HepG2 (cell line): ENCODE measurements at regions not wholly inside any gene's neighbourhood (a gene's known extent, or its start where the extent isn't known, plus 50 kb on each side); places are given as distances from the start of the nearest gene placed in this dataset.

Source experiments
- CENPT ChIP-seq: sonication (generic); formaldehyde crosslinking; IDR thresholded peaks from 2 replicates; pipeline ENCODE4 v1.8.0; 2022; ENCODE audit warnings: low read depth, mild to moderate bottlenecking, moderate library complexity, missing genetic modification reagents
- FOXA3 ChIP-seq: IDR thresholded peaks from 2 replicates; pipeline ENCODE4 v1.6.1; 2016; ENCODE audit warnings: missing genetic modification reagents, missing compliant biosample characterization
- KDM2A ChIP-seq: sonication (generic); formaldehyde crosslinking; IDR thresholded peaks from 2 replicates; pipeline ENCODE4 v1.4.0; 2020; ENCODE audit warnings: low read depth, missing genetic modification reagents, borderline replicate concordance
- KDM5A ChIP-seq: fragments of 200-600 bp; sonication (generic); IDR thresholded peaks from 2 replicates; pipeline ENCODE4 v1.7.0; 2018; ENCODE audit warnings: antibody characterized with exemption, mild to moderate bottlenecking, low read length, borderline replicate concordance
- KLF11 ChIP-seq: IDR thresholded peaks from 2 replicates; pipeline ENCODE4 v1.6.1; 2016; ENCODE audit warnings: missing compliant biosample characterization
- MAZ ChIP-seq, 2 experiments: sonication (generic) in 1 of 2; formaldehyde crosslinking in 1 of 2; IDR thresholded peaks; 2 replicates each; pipeline versions ENCODE4 v1.5.0 to v1.6.1; 2012 to 2020; ENCODE audit warnings: low read depth in 2 of 2, mild to moderate bottlenecking in 2 of 2, borderline replicate concordance in 1 of 2, improper control_type of control experiment in 1 of 2, low read length in 1 of 2, missing genetic modification reagents in 1 of 2, moderate library complexity in 1 of 2
- MED1 ChIP-seq: sonication (generic); formaldehyde crosslinking; IDR thresholded peaks from 2 replicates; pipeline ENCODE4 v1.4.0; 2020; ENCODE audit warnings: missing genetic modification reagents
- MEIS2 ChIP-seq: sonication (generic); formaldehyde crosslinking; IDR thresholded peaks from 2 replicates; pipeline ENCODE4 v1.9.0; 2021; ENCODE audit warnings: mild to moderate bottlenecking, missing genetic modification reagents
- MTA1 ChIP-seq: sonication (generic); formaldehyde crosslinking; IDR thresholded peaks from 2 replicates; pipeline ENCODE4 v1.4.0; 2020; ENCODE audit warnings: missing genetic modification reagents, mild to moderate bottlenecking, borderline replicate concordance
- MTERF4 ChIP-seq: sonication (generic); formaldehyde crosslinking; IDR thresholded peaks from 2 replicates; pipeline ENCODE4 v1.8.0; 2023; ENCODE audit warnings: mild to moderate bottlenecking, missing genetic modification reagents
- NAIF1 ChIP-seq: sonication (generic); formaldehyde crosslinking; IDR thresholded peaks from 2 replicates; pipeline ENCODE4 v1.5.0; 2020; ENCODE audit warnings: mild to moderate bottlenecking, missing genetic modification reagents, borderline replicate concordance
- NFKBIZ ChIP-seq: IDR thresholded peaks from 2 replicates; pipeline ENCODE4 v1.6.1; 2018; ENCODE audit warnings: missing genetic modification reagents, missing compliant biosample characterization
- PPARG ChIP-seq: conservative IDR thresholded peaks from 2 replicates; pipeline ENCODE4 v1.6.1; 2016; ENCODE audit warnings: missing biosample characterization, missing genetic modification reagents
- RARA ChIP-seq: IDR thresholded peaks from 2 replicates; pipeline ENCODE4 v1.6.1; 2016; ENCODE audit warnings: missing genetic modification reagents, missing compliant biosample characterization
- RFX5 ChIP-seq: IDR thresholded peaks from 2 replicates; pipeline ENCODE4 v1.6.1; 2011; ENCODE audit warnings: low read depth, low read length, improper control_type of control experiment
- SAP130 ChIP-seq: IDR thresholded peaks from 2 replicates; pipeline ENCODE4 v1.6.1; 2016; ENCODE audit warnings: low read depth
- SIN3A ChIP-seq: IDR thresholded peaks from 2 replicates; pipeline ENCODE4 v1.6.1; 2011; ENCODE audit warnings: low read depth, mild to moderate bottlenecking, control low read depth, low read length, borderline replicate concordance
- YEATS2 ChIP-seq: sonication (generic); formaldehyde crosslinking; IDR thresholded peaks from 2 replicates; pipeline ENCODE4 v1.4.0; 2020; ENCODE audit warnings: missing genetic modification reagents, borderline replicate concordance
- ZFP91 ChIP-seq: sonication (generic); formaldehyde crosslinking; IDR thresholded peaks from 2 replicates; pipeline ENCODE4 v1.9.0; 2022; ENCODE audit warnings: missing genetic modification reagents, mild to moderate bottlenecking, borderline replicate concordance
- ZMYM4 ChIP-seq: sonication (generic); formaldehyde crosslinking; IDR thresholded peaks from 2 replicates; pipeline ENCODE4 v1.8.1; 2023; ENCODE audit warnings: mild to moderate bottlenecking, missing genetic modification reagents
- ZNF264 ChIP-seq: sonication (generic); formaldehyde crosslinking; IDR thresholded peaks from 2 replicates; pipeline ENCODE4 v1.4.0; 2020; ENCODE audit warnings: missing genetic modification reagents
- ZNF550 ChIP-seq: sonication (generic); formaldehyde crosslinking; IDR thresholded peaks from 2 replicates; pipeline ENCODE4 v1.4.0; 2020; ENCODE audit warnings: mild to moderate bottlenecking, missing genetic modification reagents, borderline replicate concordance
- TF ChIP-seq, protein P1 (sequence below): sonication (generic); formaldehyde crosslinking; IDR thresholded peaks from 2 replicates; pipeline ENCODE4 v1.5.1; 2020; ENCODE audit warnings: missing genetic modification reagents, mild to moderate bottlenecking, borderline replicate concordance
- TF ChIP-seq, protein P2 (sequence below), 2 experiments: sonication (generic) in 1 of 2; formaldehyde crosslinking in 1 of 2; IDR thresholded peaks; 2 replicates each; pipeline versions ENCODE4 v1.4.0 to v1.6.1; 2018 to 2020; ENCODE audit warnings: missing genetic modification reagents in 2 of 2, borderline replicate concordance in 1 of 2, low read depth in 1 of 2, mild to moderate bottlenecking in 1 of 2, missing biosample characterization in 1 of 2
- TF ChIP-seq, protein P3 (sequence below): sonication (generic); formaldehyde crosslinking; IDR thresholded peaks from 2 replicates; pipeline ENCODE4 v1.8.1; 2023; ENCODE audit warnings: mild to moderate bottlenecking, missing genetic modification reagents, borderline replicate concordance

- peak; percentile 33; the same call in 1 of the 2 replicates for TF ChIP-seq MTERF4 (CRISPR knock-in tag)
- TF ChIP-seq ZNF550 (CRISPR knock-in tag): no peak
- TF ChIP-seq SIN3A: peak; percentile 33; the same call in 1 of the 2 replicates
- 0 out of 2 replicates have a peak, but pooled peaks have one; percentile 44 for TF ChIP-seq MAZ (IDR thresholded peaks at IDR 0.05; ENCODE audit: borderline replicate concordance, low read depth, low read length)
- peak; percentile 55; the same call in 1 of the 2 replicates for TF ChIP-seq MAZ (CRISPR knock-in tag; IDR thresholded peaks at IDR 0.05; ENCODE audit: low read depth)
- TF ChIP-seq, protein P1, sequence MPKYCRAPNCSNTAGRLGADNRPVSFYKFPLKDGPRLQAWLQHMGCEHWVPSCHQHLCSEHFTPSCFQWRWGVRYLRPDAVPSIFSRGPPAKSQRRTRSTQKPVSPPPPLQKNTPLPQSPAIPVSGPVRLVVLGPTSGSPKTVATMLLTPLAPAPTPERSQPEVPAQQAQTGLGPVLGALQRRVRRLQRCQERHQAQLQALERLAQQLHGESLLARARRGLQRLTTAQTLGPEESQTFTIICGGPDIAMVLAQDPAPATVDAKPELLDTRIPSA (CRISPR knock-in tag): no peak
- 0 out of 2 replicates have a peak, but pooled peaks have one; percentile 30 for TF ChIP-seq NAIF1 (CRISPR knock-in tag)
- peak; percentile 60; the same call in 1 of the 2 replicates for TF ChIP-seq ZNF264 (CRISPR knock-in tag)
- TF ChIP-seq MEIS2 (CRISPR knock-in tag): peak; percentile 43; the same call in 1 of the 2 replicates
- peak; percentile 69; the same call in 1 of the 2 replicates for TF ChIP-seq PPARG
- peak; percentile 69 for TF ChIP-seq MED1 (CRISPR knock-in tag)
- TF ChIP-seq NFKBIZ: 0 out of 2 replicates have a peak, but pooled peaks have one; percentile 79
- peak; percentile 19; the same call in 1 of the 2 replicates for TF ChIP-seq KDM5A
- TF ChIP-seq MTA1 (CRISPR knock-in tag): peak; percentile 66; the same call in 1 of the 2 replicates
- peak; percentile 65 for TF ChIP-seq RARA (CRISPR knock-in tag)
- TF ChIP-seq KLF11 (CRISPR knock-in tag): no peak
- TF ChIP-seq, protein P2, sequence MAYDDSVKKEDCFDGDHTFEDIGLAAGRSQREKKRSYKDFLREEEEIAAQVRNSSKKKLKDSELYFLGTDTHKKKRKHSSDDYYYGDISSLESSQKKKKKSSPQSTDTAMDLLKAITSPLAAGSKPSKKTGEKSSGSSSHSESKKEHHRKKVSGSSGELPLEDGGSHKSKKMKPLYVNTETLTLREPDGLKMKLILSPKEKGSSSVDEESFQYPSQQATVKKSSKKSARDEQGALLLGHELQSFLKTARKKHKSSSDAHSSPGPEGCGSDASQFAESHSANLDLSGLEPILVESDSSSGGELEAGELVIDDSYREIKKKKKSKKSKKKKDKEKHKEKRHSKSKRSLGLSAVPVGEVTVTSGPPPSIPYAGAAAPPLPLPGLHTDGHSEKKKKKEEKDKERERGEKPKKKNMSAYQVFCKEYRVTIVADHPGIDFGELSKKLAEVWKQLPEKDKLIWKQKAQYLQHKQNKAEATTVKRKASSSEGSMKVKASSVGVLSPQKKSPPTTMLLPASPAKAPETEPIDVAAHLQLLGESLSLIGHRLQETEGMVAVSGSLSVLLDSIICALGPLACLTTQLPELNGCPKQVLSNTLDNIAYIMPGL (CRISPR knock-in tag; IDR thresholded peaks at IDR 0.05; ENCODE audit: borderline replicate concordance in 1 of 2, low read depth in 1 of 2): peak; percentile 35 to 77; a peak in 3 of 4 replicates
- TF ChIP-seq ZFP91: peak; percentile 68; the same call in 1 of the 2 replicates
- peak; percentile 78 for TF ChIP-seq ZMYM4 (CRISPR knock-in tag)
- peak; percentile 86 for TF ChIP-seq SAP130 (CRISPR knock-in tag)
- peak; percentile 82 for TF ChIP-seq FOXA3 (CRISPR knock-in tag)
- no peak for TF ChIP-seq CENPT (CRISPR knock-in tag)
- TF ChIP-seq RFX5: no peak
- TF ChIP-seq YEATS2: peak; percentile 35; the same call in 1 of the 2 replicates
- 0 out of 2 replicates have a peak, but pooled peaks have one; percentile 33 for TF ChIP-seq KDM2A (CRISPR knock-in tag)
- TF ChIP-seq, protein P3, sequence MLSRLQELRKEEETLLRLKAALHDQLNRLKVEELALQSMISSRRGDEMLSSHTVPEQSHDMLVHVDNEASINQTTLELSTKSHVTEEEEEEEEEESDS (CRISPR knock-in tag): no peak
Observed at GRCh38 chr11:8794677-8795103, 112.1 kb downstream of the RPL27A start (continued).
